OCI-LY3 (cell line): ENCODE measurements at regions not wholly inside any gene's neighbourhood (a gene's known extent, or its start where the extent isn't known, plus 50 kb on each side); places are given as distances from the start of the nearest gene placed in this dataset.
A peak's percentile ranks its signal among the peaks of the same experiment; 100 is the strongest.

ENCODE experiments used
- H2AFZ ChIP-seq: fragments of 200-600, 300-600 bp; shearing (Covaris generic); 2 replicates; pipeline ENCODE4 v1.6.0; 2014; ENCODE audit warnings: antibody characterized with exemption, low read depth, low read length
- H3K27ac ChIP-seq: fragments of 200-600, 300-600 bp; sonication (generic); 2 replicates; pipeline ENCODE4 v1.5.1; 2014; ENCODE audit warnings: mild to moderate bottlenecking, low read length, moderate library complexity, mixed read lengths
- H3K27me3 ChIP-seq: fragments of 200-600, 300-600 bp; sonication (generic); 2 replicates; pipeline ENCODE4 v1.6.1; 2014; ENCODE audit warnings: low read depth, low read length, mixed read lengths
- H3K36me3 ChIP-seq: fragments of 200-600, 300-600 bp; sonication (generic); replicated peaks from 2 replicates; pipeline ENCODE3; 2014; ENCODE audit warnings: low read depth, low read length, mixed read lengths
- H3K4me1 ChIP-seq: fragments of 300-600, 200-600 bp; sonication (generic); 2 replicates; pipeline ENCODE4 v1.6.1; 2014; ENCODE audit warnings: low read length, mixed read lengths
- H3K4me2 ChIP-seq: fragments of 200-600, 300-600 bp; sonication (generic); 2 replicates; pipeline ENCODE4 v1.6.1; 2014; ENCODE audit warnings: low read length, mixed read lengths
- H3K4me3 ChIP-seq: fragments of 300-600, 200-600 bp; sonication (generic); 2 replicates; pipeline ENCODE4 v1.5.1; 2014; ENCODE audit warnings: antibody characterized with exemption, mild to moderate bottlenecking, low read length, moderate library complexity
- H3K79me2 ChIP-seq: fragments of 300-600, 200-600 bp; shearing (Covaris generic); 2 replicates; pipeline ENCODE4 v1.6.1; 2014; ENCODE audit warnings: mild to moderate bottlenecking, low read length, mixed read lengths
- H3K9ac ChIP-seq: fragments of 300-600, 200-600 bp; shearing (Covaris generic); 2 replicates; pipeline ENCODE4 v1.6.0; 2014; ENCODE audit warnings: mild to moderate bottlenecking, low read length, moderate library complexity
- H3K9me3 ChIP-seq: fragments of 200-600, 300-600 bp; shearing (Covaris generic); 2 replicates; pipeline ENCODE4 v1.6.1; 2014; ENCODE audit warnings: low read length, mixed read lengths; ENCODE audit not compliant: insufficient read depth
- H4K20me1 ChIP-seq: fragments of 200-600, 300-600 bp; sonication (generic); 2 replicates; pipeline ENCODE4 v1.6.1; 2016; ENCODE audit warnings: low read length, mixed read lengths; ENCODE audit not compliant: insufficient read depth
- CTCF ChIP-seq: fragments of 200-600, 300-600 bp; sonication (generic); IDR thresholded peaks from 2 replicates; pipeline ENCODE4 v1.5.1; 2014; ENCODE audit warnings: antibody characterized with exemption, low read length, low read depth
- EZH2phosphoT487 ChIP-seq: fragments of 200-600 bp; shearing (Covaris generic); IDR thresholded peaks from 2 replicates; pipeline ENCODE4 v1.6.1; 2018; ENCODE audit warnings: antibody characterized with exemption, mixed run types, low read depth

GRCh38 chr3:81245501-81245900 is 515.9 kb downstream of the GBE1 start:
- H3K9me3 ChIP-seq: no peaks in the 10 kb centered on the region
- no peak overlapping the region for H3K4me2 ChIP-seq
- no peak overlapping the region for H3K27ac ChIP-seq
- no peaks in the 10 kb centered on the region for H3K27me3 ChIP-seq
- H4K20me1 ChIP-seq: no peaks in the 10 kb centered on the region
- H2AFZ ChIP-seq: no peak overlapping the region
- H3K4me1 ChIP-seq: no peaks in the 10 kb centered on the region
- H3K36me3 ChIP-seq: no peaks in the 10 kb centered on the region
- H3K79me2 ChIP-seq: no peaks in the 10 kb centered on the region
- TF ChIP-seq EZH2phosphoT487: no peak
- TF ChIP-seq CTCF: no peak
- no peak overlapping the region for H3K9ac ChIP-seq
- H3K4me3 ChIP-seq: no peak overlapping the region

- no peak for TF ChIP-seq EZH2phosphoT487
- Histone ChIP-seq H3K27ac (no peak overlapping the region), H3K27me3 (no peaks in the 10 kb centered on the region), H4K20me1 (no peaks in the 10 kb centered on the region), H2AFZ (no peak overlapping the region), H3K4me2 (no peak overlapping the region), H3K9ac (no peak overlapping the region), H3K9me3 (no peaks in the 10 kb centered on the region), H3K4me3 (no peak overlapping the region), H3K4me1 (no peaks in the 10 kb centered on the region), H3K36me3 (no peaks in the 10 kb centered on the region), H3K79me2 (no peaks in the 10 kb centered on the region)
These were observed 516.4 kb downstream of the GBE1 start for GRCh38 chr3:81245043-81245442.

- no peaks in the 10 kb centered on the region for H4K20me1 ChIP-seq
- H3K4me1 ChIP-seq: peaks cover 3% of the 10 kb centered on the region
- H3K36me3 ChIP-seq: no peaks in the 10 kb centered on the region
- H3K4me3 ChIP-seq: no peak overlapping the region
- H3K4me2 ChIP-seq: no peak overlapping the region
- TF ChIP-seq CTCF: no peak
- no peak for TF ChIP-seq EZH2phosphoT487
- H3K9me3 ChIP-seq: no peaks in the 10 kb centered on the region
- H3K79me2 ChIP-seq: no peaks in the 10 kb centered on the region
- H2AFZ ChIP-seq: no peak overlapping the region
- no peaks in the 10 kb centered on the region for H3K27me3 ChIP-seq
- no peak overlapping the region for H3K9ac ChIP-seq
- no peak overlapping the region for H3K27ac ChIP-seq
These were observed 517.2 kb downstream of the GBE1 start for GRCh38 chr3:81244231-81244630.

- Histone ChIP-seq H3K79me2 (no peaks in the 10 kb centered on the region), H3K4me1 (peaks cover 15% of the 10 kb centered on the region), H4K20me1 (no peaks in the 10 kb centered on the region), H3K36me3 (no peaks in the 10 kb centered on the region), H2AFZ (no peak overlapping the region; the same call in 1 of the 2 replicates), H3K27me3 (no peaks in the 10 kb centered on the region), H3K9ac (no peak overlapping the region), H3K4me3 (no peak overlapping the region), H3K27ac (no peak overlapping the region), H3K4me2 (peak overlapping the region; percentile 36), H3K9me3 (no peaks in the 10 kb centered on the region)
- no peak for TF ChIP-seq EZH2phosphoT487
- TF ChIP-seq CTCF: peak; percentile 82
These were observed 518.6 kb downstream of the GBE1 start for GRCh38 chr3:81242871-81243270.

GRCh38 chr3:81237181-81237580 is 524.3 kb downstream of the GBE1 start:
- no peaks in the 10 kb centered on the region for H3K27me3 ChIP-seq
- no peaks in the 10 kb centered on the region for H4K20me1 ChIP-seq
- TF ChIP-seq CTCF (peak; percentile 50), EZH2phosphoT487 (no peak)
- H3K4me3 ChIP-seq: no peak overlapping the region
- H3K9me3 ChIP-seq: no peaks in the 10 kb centered on the region
- H3K4me2 ChIP-seq: no peak overlapping the region
- H3K4me1 ChIP-seq: peaks cover 18% of the 10 kb centered on the region
- no peaks in the 10 kb centered on the region for H3K36me3 ChIP-seq
- no peak overlapping the region for H3K9ac ChIP-seq
- H2AFZ ChIP-seq: no peak overlapping the region
- no peak overlapping the region for H3K27ac ChIP-seq
- H3K79me2 ChIP-seq: no peaks in the 10 kb centered on the region
